Progenitor cell of endocrine pancreas (in vitro differentiated cells): ENCODE measurements at regions not wholly inside any gene's neighbourhood (a gene's known extent, or its start where the extent isn't known, plus 50 kb on each side); places are given as distances from the start of the nearest gene placed in this dataset.

Source experiments
- DNase-seq: peaks from one replicate; pipeline ENCODE4 v3.0.0; 2021; ENCODE audit warnings: low spot score; ENCODE audit not compliant: unreplicated experiment
- H3K27ac Mint-ChIP-seq: 2 replicates; pipeline ENCODE4 v1.8.0; 2021; ENCODE audit warnings: mild to moderate bottlenecking, moderate library complexity, mixed read lengths
- H3K27me3 Mint-ChIP-seq: 2 replicates; pipeline ENCODE4 v1.8.0; 2021; ENCODE audit warnings: mixed read lengths
- H3K36me3 Mint-ChIP-seq: 2 replicates; pipeline ENCODE4 v1.8.0; 2022; ENCODE audit warnings: mixed read lengths; ENCODE audit not compliant: insufficient read depth
- H3K4me1 Mint-ChIP-seq: 2 replicates; pipeline ENCODE4 v1.8.0; 2021; ENCODE audit warnings: low read depth, mixed read lengths
- H3K4me3 Mint-ChIP-seq: 2 replicates; pipeline ENCODE4 v1.8.0; 2021; ENCODE audit warnings: low read depth, mild to moderate bottlenecking, moderate library complexity, mixed read lengths
- H3K9me3 Mint-ChIP-seq: 2 replicates; pipeline ENCODE4 v1.8.0; 2021; ENCODE audit warnings: low read depth, mixed read lengths
- CTCF ChIP-seq: fragments of 200-600 bp; sonication (generic); IDR thresholded peaks from one replicate; pipeline ENCODE4 v1.5.0; 2021; ENCODE audit warnings: antibody characterized with exemption, mild to moderate bottlenecking; ENCODE audit not compliant: unreplicated experiment

- H3K27ac Mint-ChIP-seq = no peak overlapping the region
- H3K36me3 Mint-ChIP-seq = no peaks in the 10 kb centered on the region
- no peak for DNase-seq
- peaks cover 75% of the 10 kb centered on the region for H3K27me3 Mint-ChIP-seq
- H3K9me3 Mint-ChIP-seq = no peaks in the 10 kb centered on the region
- peak overlapping the region; percentile 79 for H3K4me3 Mint-ChIP-seq
- peaks cover 25% of the 10 kb centered on the region for H3K4me1 Mint-ChIP-seq
- no peak for TF ChIP-seq CTCF
Observed at GRCh38 chr19:30228113-30228834, 143.9 kb upstream of the ZNF536 start.

- Mint-ChIP-seq H3K27me3 (peaks cover 72% of the 10 kb centered on the region), H3K4me3 (peak overlapping the region; percentile 79), H3K27ac (peak overlapping the region; percentile 65), H3K9me3 (no peaks in the 10 kb centered on the region), H3K36me3 (no peaks in the 10 kb centered on the region), H3K4me1 (peaks cover 24% of the 10 kb centered on the region)
- DNase-seq = no peak
- peak; percentile 6 for TF ChIP-seq CTCF
Observed at GRCh38 chr19:30228835-30229524, 143.2 kb upstream of the ZNF536 start.

- Mint-ChIP-seq H3K36me3 (no peaks in the 10 kb centered on the region), H3K4me3 (peak overlapping the region; percentile 55), H3K9me3 (no peaks in the 10 kb centered on the region), H3K27ac (peak overlapping the region; percentile 74), H3K4me1 (peaks cover 24% of the 10 kb centered on the region), H3K27me3 (peaks cover 67% of the 10 kb centered on the region)
- DNase-seq = no peak
- TF ChIP-seq CTCF = no peak
Observed at GRCh38 chr19:30229525-30230174, 142.5 kb upstream of the ZNF536 start.

GRCh38 chr19:30231408-30232318 lies 140.5 kb upstream of the ZNF536 start:
- no peak overlapping the region for H3K27ac Mint-ChIP-seq
- peaks cover 71% of the 10 kb centered on the region for H3K27me3 Mint-ChIP-seq
- H3K4me3 Mint-ChIP-seq = no peak overlapping the region
- TF ChIP-seq CTCF = no peak
- no peaks in the 10 kb centered on the region for H3K9me3 Mint-ChIP-seq
- no peak for DNase-seq
- H3K36me3 Mint-ChIP-seq = no peaks in the 10 kb centered on the region
- H3K4me1 Mint-ChIP-seq = peaks cover 17% of the 10 kb centered on the region
